Neural cell (in vitro differentiated cells): ENCODE measurements at regions not wholly inside any gene's neighbourhood (a gene's known extent, or its start where the extent isn't known, plus 50 kb on each side); places are given as distances from the start of the nearest gene placed in this dataset.

Source experiments
- CTCF ChIP-seq: fragments of 450-650 bp; IDR thresholded peaks from 2 replicates; pipeline ENCODE4 v1.5.1; 2014; ENCODE audit warnings: antibody characterized with exemption, mild to moderate bottlenecking, moderate library complexity; ENCODE audit not compliant: poor library complexity, severe bottlenecking
- EP300 ChIP-seq: fragments of 450-650 bp; conservative IDR thresholded peaks from 2 replicates; pipeline ENCODE4 v1.6.1; 2014; ENCODE audit warnings: antibody characterized with exemption, mild to moderate bottlenecking, moderate library complexity; ENCODE audit not compliant: poor library complexity, severe bottlenecking
- EZH2 ChIP-seq: fragments of 200-600, 300-800 bp; shearing (Covaris generic), sonication (generic); IDR thresholded peaks from 2 replicates; pipeline ENCODE4 v1.6.1; 2014; ENCODE audit warnings: antibody characterized with exemption, low read length, borderline replicate concordance, mild to moderate bottlenecking; ENCODE audit not compliant: insufficient read depth, poor library complexity, severe bottlenecking
- MXI1 ChIP-seq: fragments of 450-650 bp; conservative IDR thresholded peaks from 2 replicates; pipeline ENCODE4 v1.6.1; 2014; ENCODE audit warnings: antibody characterized with exemption, mild to moderate bottlenecking; ENCODE audit not compliant: poor library complexity, severe bottlenecking
- POLR2AphosphoS5 ChIP-seq: IDR thresholded peaks from 2 replicates; pipeline ENCODE4 v1.6.1; 2012
- REST ChIP-seq: IDR thresholded peaks from 2 replicates; pipeline ENCODE4 v1.6.1; 2012; ENCODE audit warnings: borderline replicate concordance
- SMC3 ChIP-seq: fragments of 450-650 bp; conservative IDR thresholded peaks from 2 replicates; pipeline ENCODE4 v1.6.1; 2014; ENCODE audit warnings: antibody characterized with exemption, mild to moderate bottlenecking, moderate library complexity; ENCODE audit not compliant: poor library complexity

GRCh38 chr12:77421152-77421551, 355.8 kb upstream of the E2F7 start:
- no peak for TF ChIP-seq CTCF
- no peak for TF ChIP-seq REST
- no peak for TF ChIP-seq SMC3
- TF ChIP-seq POLR2AphosphoS5: no peak
- no peak for TF ChIP-seq EZH2
- TF ChIP-seq EP300: no peak
- TF ChIP-seq MXI1: no peak
